H1 (cell line): ENCODE measurements at regions not wholly inside any gene's neighbourhood (a gene's known extent, or its start where the extent isn't known, plus 50 kb on each side); places are given as distances from the start of the nearest gene placed in this dataset.

ENCODE experiments used
- CTCF ChIA-PET: fragments of 300-600 bp; sonication (Branson Sonifier 250); formaldehyde crosslinking; loops from one replicate; lab custom pipeline; 2021; ENCODE audit not compliant: partially characterized antibody; lab: Charles Lee
- POLR2A ChIA-PET: fragments of 300-600 bp; sonication (Branson Sonifier 250); formaldehyde crosslinking; loops from one replicate; lab custom pipeline; 2021; ENCODE audit warnings: inconsistent platforms; ENCODE audit not compliant: partially characterized antibody; lab: Charles Lee
- DNase-seq, 2 experiments: peaks; one replicate each; pipeline versions ENCODE4 v3.0.0 to v3.0.0-alpha.2; 2010 to 2022; ENCODE audit warnings: low spot score in 2 of 2, low read depth in 1 of 2, mixed read lengths in 1 of 2
- FAIRE-seq: peaks from 2 replicates; lab custom pipeline; 2011; peaks lifted over from hg19 to GRCh38; lab: Jason Lieb, UNC
- H2AFZ ChIP-seq: 2 replicates; pipeline ENCODE4 v1.8.1; 2012; ENCODE audit warnings: low read length, inconsistent platforms
- H2AK5ac ChIP-seq: 2 replicates; pipeline ENCODE4 v1.6.1; 2013; ENCODE audit warnings: low read depth, low read length
- H2BK120ac ChIP-seq: replicated peaks from 2 replicates; pipeline ENCODE3; 2013; ENCODE audit warnings: low read depth, low read length, inconsistent platforms
- H2BK12ac ChIP-seq: 2 replicates; pipeline ENCODE4 v1.6.1; 2013; ENCODE audit warnings: low read depth, low read length
- H2BK15ac ChIP-seq: 2 replicates; pipeline ENCODE4 v1.6.1; 2013; ENCODE audit warnings: low read length
- H2BK20ac ChIP-seq: 2 replicates; pipeline ENCODE4 v1.6.1; 2013; ENCODE audit warnings: low read length
- H2BK5ac ChIP-seq: 2 replicates; pipeline ENCODE4 v1.6.1; 2013; ENCODE audit warnings: low read depth, low read length
- H3K14ac ChIP-seq: 2 replicates; pipeline ENCODE4 v1.6.1; 2013; ENCODE audit warnings: inconsistent platforms; ENCODE audit not compliant: insufficient read length
- H3K18ac ChIP-seq: 2 replicates; pipeline ENCODE4 v1.6.1; 2013; ENCODE audit warnings: low read length; ENCODE audit errors: extremely low read depth
- H3K23ac ChIP-seq: 2 replicates; pipeline ENCODE4 v1.6.1; 2013; ENCODE audit warnings: inconsistent platforms; ENCODE audit not compliant: insufficient read length
- H3K23me2 ChIP-seq: 2 replicates; pipeline ENCODE4 v1.6.1; 2013; ENCODE audit warnings: low read depth, low read length
- H3K27ac ChIP-seq: 2 replicates; pipeline ENCODE4 v1.6.1; 2011; ENCODE audit warnings: low read depth, low read length, inconsistent platforms
- H3K27me3 ChIP-seq, 4 experiments: replicated peaks in 1 of 4; 1 replicate in 1 of 4; 2 replicates in 3 of 4; pipeline versions ENCODE4 v1.6.1 to v1.8.1; 2011 to 2013; ENCODE audit warnings: low read length in 3 of 4, mild to moderate bottlenecking in 3 of 4, inconsistent platforms in 2 of 4, mixed read lengths in 2 of 4, moderate library complexity in 1 of 4; ENCODE audit not compliant: control insufficient read depth in 3 of 4, insufficient read depth in 3 of 4; ENCODE audit errors: extremely low read depth in 1 of 4
- H3K36me3 ChIP-seq, 4 experiments: 2 replicates each; pipeline versions ENCODE4 v1.6.1 to v1.8.1; 2011 to 2013; ENCODE audit warnings: mild to moderate bottlenecking in 4 of 4, low read length in 3 of 4, moderate library complexity in 2 of 4, control low read depth in 1 of 4, inconsistent platforms in 1 of 4; ENCODE audit not compliant: insufficient read depth in 4 of 4, control insufficient read depth in 2 of 4
- H3K4ac ChIP-seq: replicated peaks from 2 replicates; pipeline ENCODE3; 2013; ENCODE audit warnings: low read length, low read depth, mixed read lengths, inconsistent platforms; ENCODE audit not compliant: insufficient read length
- H3K4me1 ChIP-seq, 4 experiments: replicated peaks in 1 of 4; 1 replicate in 1 of 4; 2 replicates in 3 of 4; pipeline versions ENCODE4 v1.6.1 to v1.8.1; 2011 to 2013; ENCODE audit warnings: low read length in 3 of 4, inconsistent platforms in 2 of 4, mixed read lengths in 1 of 4; ENCODE audit not compliant: insufficient read depth in 4 of 4, control insufficient read depth in 3 of 4
- H3K4me2 ChIP-seq, 2 experiments: 2 replicates each; pipeline versions ENCODE4 v1.6.1 to v1.8.1; 2011 to 2013; ENCODE audit warnings: low read depth in 2 of 2, low read length in 2 of 2, control low read depth in 1 of 2, inconsistent platforms in 1 of 2, mild to moderate bottlenecking in 1 of 2; ENCODE audit not compliant: insufficient read depth in 1 of 2
- H3K4me3 ChIP-seq, 4 experiments: fragments of 200-600, 300-600 bp in 1 of 4; sonication (generic), shearing (Covaris generic), sonication (Bioruptor Twin) in 1 of 4; 2 replicates each; pipeline versions ENCODE4 v1.5.1 to v1.8.1; 2011 to 2016; ENCODE audit warnings: low read length in 4 of 4, low read depth in 3 of 4, control low read depth in 2 of 4, inconsistent platforms in 2 of 4, mild to moderate bottlenecking in 2 of 4, mixed read lengths in 1 of 4, moderate library complexity in 1 of 4; ENCODE audit not compliant: insufficient read depth in 2 of 4; ENCODE audit errors: extremely low read depth in 1 of 4
- H3K56ac ChIP-seq: replicated peaks from 2 replicates; pipeline ENCODE3; 2013; ENCODE audit warnings: low read depth, mild to moderate bottlenecking, mixed read lengths, low read length, inconsistent platforms; ENCODE audit not compliant: insufficient read length
- H3K79me1 ChIP-seq: 2 replicates; pipeline ENCODE4 v1.6.1; 2013; ENCODE audit warnings: low read depth, low read length, control low read depth
- H3K79me2 ChIP-seq, 2 experiments: 2 replicates each; pipeline versions ENCODE4 v1.6.1 to v1.8.1; 2012 to 2013; ENCODE audit warnings: low read length in 2 of 2, mild to moderate bottlenecking in 2 of 2, inconsistent platforms in 1 of 2; ENCODE audit not compliant: insufficient read depth in 2 of 2, control insufficient read depth in 1 of 2
- H3K9ac ChIP-seq, 4 experiments: replicated peaks in 1 of 4; 1 replicate in 1 of 4; 2 replicates in 3 of 4; pipeline versions ENCODE4 v1.6.1 to v1.8.1; 2011 to 2013; ENCODE audit warnings: low read depth in 3 of 4, low read length in 3 of 4, control low read depth in 2 of 4, mild to moderate bottlenecking in 2 of 4, moderate library complexity in 2 of 4, inconsistent platforms in 1 of 4; ENCODE audit errors: extremely low read depth in 1 of 4
- H3K9me3 ChIP-seq, 2 experiments: 2 replicates each; pipeline versions ENCODE4 v1.6.1 to v1.8.1; 2012 to 2013; ENCODE audit warnings: mild to moderate bottlenecking in 2 of 2, moderate library complexity in 2 of 2, control low read depth in 1 of 2, inconsistent platforms in 1 of 2, low read depth in 1 of 2, low read length in 1 of 2, mixed read lengths in 1 of 2; ENCODE audit not compliant: insufficient read depth in 2 of 2
- H4K20me1 ChIP-seq, 2 experiments: replicated peaks in 1 of 2; 2 replicates each; pipeline versions ENCODE3 to v1.8.1; 2011 to 2013; ENCODE audit warnings: inconsistent platforms in 2 of 2, low read length in 2 of 2, mild to moderate bottlenecking in 1 of 2; ENCODE audit not compliant: insufficient read depth in 2 of 2, control insufficient read depth in 1 of 2
- H4K5ac ChIP-seq: 2 replicates; pipeline ENCODE4 v1.6.1; 2013; ENCODE audit warnings: low read length, low read depth, mixed read lengths, inconsistent platforms; ENCODE audit not compliant: insufficient read length
- H4K8ac ChIP-seq: 2 replicates; pipeline ENCODE4 v1.8.0; 2013; ENCODE audit warnings: mild to moderate bottlenecking, moderate library complexity, low read length, inconsistent platforms; ENCODE audit not compliant: insufficient read depth; ENCODE audit errors: extremely low read depth
- H4K91ac ChIP-seq: replicated peaks from 2 replicates; pipeline ENCODE3; 2013; ENCODE audit warnings: low read length, mixed read lengths, inconsistent platforms; ENCODE audit not compliant: insufficient read length
- ASH2L ChIP-seq: fragments of 200-600, 300-600 bp; sonication (generic); IDR thresholded peaks from one replicate; pipeline ENCODE4 v1.7.1; 2017; ENCODE audit warnings: low read length
- BRCA1 ChIP-seq: IDR thresholded peaks from 2 replicates; pipeline ENCODE4 v1.6.1; 2012; ENCODE audit warnings: low read depth, low read length, improper control_type of control experiment
- KDM5A ChIP-seq: fragments of 200-600 bp; IDR thresholded peaks from 2 replicates; pipeline ENCODE4 v1.7.1; 2012; ENCODE audit warnings: mild to moderate bottlenecking, low read length, inconsistent platforms, mixed read lengths
- SP1 ChIP-seq: IDR thresholded peaks from 2 replicates; pipeline ENCODE4 v1.6.1; 2011; ENCODE audit warnings: low read depth, low read length
- SP2 ChIP-seq: IDR thresholded peaks from 2 replicates; pipeline ENCODE4 v1.6.1; 2012; ENCODE audit warnings: mild to moderate bottlenecking, low read length, inconsistent platforms
- SRF ChIP-seq: IDR thresholded peaks from 2 replicates; pipeline ENCODE4 v1.6.1; 2011; ENCODE audit warnings: mild to moderate bottlenecking, low read depth, low read length, moderate library complexity
- YY1 ChIP-seq: IDR thresholded peaks from 2 replicates; pipeline ENCODE4 v1.6.1; 2011; ENCODE audit warnings: low read depth, mild to moderate bottlenecking, low read length
- WGBS, 2 experiments: shearing (Covaris generic) in 1 of 2; methylation state at CpG; one replicate each; pipeline versions ENCODE4 v1.1.6 to v1.1.7; 2013 to 2015; ENCODE audit warnings: low lambda C conversion rate in 2 of 2, mixed read lengths in 2 of 2, inconsistent platforms in 1 of 2, low coverage in 1 of 2, missing lambda C conversion rate in 1 of 2; ENCODE audit not compliant: insufficient replicate concordance in 2 of 2, insufficient coverage in 1 of 2, insufficient read length in 1 of 2; ENCODE audit errors: extremely low coverage in 1 of 2, missing lambda C conversion rate in 1 of 2; 5-methylcytosine and 5-hydroxymethylcytosine counted together

DNA sequence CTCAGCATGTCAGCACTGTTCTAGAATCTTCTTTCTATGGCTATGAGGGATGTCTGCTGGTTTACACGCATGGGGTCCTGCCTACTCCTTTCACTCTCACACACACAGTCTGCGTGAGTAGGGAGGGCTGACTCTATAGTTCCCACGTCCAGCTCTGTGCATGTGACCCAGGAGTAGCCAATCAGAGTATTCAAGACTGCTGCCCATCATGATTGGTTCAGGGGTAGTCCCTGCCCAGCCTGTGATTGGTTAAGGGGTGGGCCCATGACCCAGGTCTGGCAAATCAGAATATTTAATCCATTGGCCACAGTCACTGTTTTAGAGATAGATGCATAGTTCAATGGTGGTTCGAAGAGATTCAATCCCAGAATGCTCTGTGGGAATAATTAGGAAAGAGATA lies 151.3 kb upstream of the IRX3 start:
- no peak for FAIRE-seq
- Histone ChIP-seq H2AK5ac (no peak overlapping the region), H3K56ac (no peak overlapping the region), H3K4me2 (no peak overlapping the region), H4K91ac (no peak overlapping the region), H4K8ac (no peak overlapping the region), H4K20me1 (no peaks in the 10 kb centered on the region), H3K79me2 (no peaks in the 10 kb centered on the region), H2BK12ac (no peak overlapping the region), H2BK20ac (no peak overlapping the region), H2BK5ac (no peak overlapping the region), H3K27me3 (no peaks in the 10 kb centered on the region; a peak in 1 of 7 replicates), H3K4ac (no peak overlapping the region), H3K23me2 (no peaks in the 10 kb centered on the region; the same call in 1 of the 2 replicates), H3K79me1 (no peaks in the 10 kb centered on the region), H2AFZ (no peak overlapping the region), H3K4me3 (no peak overlapping the region), H3K9ac (no peak overlapping the region), H3K27ac (no peak overlapping the region), H4K5ac (no peak overlapping the region), H3K14ac (no peak overlapping the region), H3K18ac (no peak overlapping the region), H2BK120ac (no peak overlapping the region), H3K23ac (no peak overlapping the region), H3K9me3 (0 out of 4 replicates have a peak, but pooled peaks cover 0 to 4% of the 10 kb centered on the region in 2 experiments), H3K36me3 (no peaks in the 10 kb centered on the region), H3K4me1 (no peaks in the 10 kb centered on the region), H2BK15ac (no peak overlapping the region)
- ChIA-PET CTCF (no interaction called here), POLR2A (no interaction called here)
- no peak for DNase-seq
- WGBS, 2 experiments = 83% methylated on average over 4 of the region's 4 CpGs; no CpG with 5 or more reads in 1 of the 2 experiments
- TF ChIP-seq YY1 (no peak), SP1 (no peak), ASH2L (no peak), SRF (no peak), SP2 (no peak), KDM5A (no peak), BRCA1 (no peak)
